Activated CD4-positive, alpha-beta T cell treated with anti-CD3 and anti-CD28 coated beads, Interleukin-2, amount 10 ng/mL, durations not matched to agents 7 days and 5 days (primary cell): ENCODE measurements at regions not wholly inside any gene's neighbourhood (a gene's known extent, or its start where the extent isn't known, plus 50 kb on each side); places are given as distances from the start of the nearest gene placed in this dataset.

Source experiments
- CTCF ChIA-PET: fragments of 350-600 bp; sonication (Branson Sonifier 250); formaldehyde crosslinking; loops from one replicate; lab custom pipeline; 2021; ENCODE audit warnings: antibody characterized with exemption; lab: Charles Lee
- POLR2A ChIA-PET: fragments of 350-600 bp; sonication (Branson Sonifier 250); formaldehyde crosslinking; loops from one replicate; lab custom pipeline; 2021; ENCODE audit warnings: antibody characterized with exemption; lab: Charles Lee
- DNase-seq: peaks from one replicate; pipeline ENCODE4 v3.0.0-alpha.2; 2020
- H3K27ac Mint-ChIP-seq: one replicate; pipeline ENCODE4 v1.8.0; 2021; ENCODE audit warnings: mild to moderate bottlenecking, moderate library complexity, mixed read lengths
- H3K27me3 Mint-ChIP-seq: one replicate; pipeline ENCODE4 v1.8.0; 2021; ENCODE audit warnings: mixed read lengths
- H3K36me3 Mint-ChIP-seq: one replicate; pipeline ENCODE4 v1.8.0; 2021; ENCODE audit warnings: low read depth, mixed read lengths
- H3K4me1 Mint-ChIP-seq: one replicate; pipeline ENCODE4 v1.8.0; 2021; ENCODE audit warnings: mixed read lengths
- H3K4me3 Mint-ChIP-seq: one replicate; pipeline ENCODE4 v1.8.0; 2021; ENCODE audit warnings: mild to moderate bottlenecking, moderate library complexity, mixed read lengths
- H3K9me3 Mint-ChIP-seq: one replicate; pipeline ENCODE4 v1.8.0; 2021; ENCODE audit warnings: mixed read lengths

- POLR2A ChIA-PET = no interaction called here
- Mint-ChIP-seq H3K4me3 (no peak overlapping the region), H3K27me3 (no peaks in the 10 kb centered on the region), H3K9me3 (peaks cover 3% of the 10 kb centered on the region), H3K4me1 (no peaks in the 10 kb centered on the region), H3K27ac (no peak overlapping the region), H3K36me3 (no peaks in the 10 kb centered on the region)
- DNase-seq = no peak
- CTCF ChIA-PET = no interaction called here
These were observed 122.4 kb upstream of the ZRANB2 start for GRCh38 chr1:71203241-71203640.

GRCh38 chr1:71200503-71200902 lies 119.7 kb upstream of the ZRANB2 start:
- H3K4me3 Mint-ChIP-seq = no peak overlapping the region
- DNase-seq = no peak
- no peaks in the 10 kb centered on the region for H3K27me3 Mint-ChIP-seq
- ChIA-PET CTCF (no interaction called here), POLR2A (no interaction called here)
- no peaks in the 10 kb centered on the region for H3K4me1 Mint-ChIP-seq
- no peaks in the 10 kb centered on the region for H3K36me3 Mint-ChIP-seq
- H3K27ac Mint-ChIP-seq = no peak overlapping the region
- peaks cover 2% of the 10 kb centered on the region for H3K9me3 Mint-ChIP-seq

DNA sequence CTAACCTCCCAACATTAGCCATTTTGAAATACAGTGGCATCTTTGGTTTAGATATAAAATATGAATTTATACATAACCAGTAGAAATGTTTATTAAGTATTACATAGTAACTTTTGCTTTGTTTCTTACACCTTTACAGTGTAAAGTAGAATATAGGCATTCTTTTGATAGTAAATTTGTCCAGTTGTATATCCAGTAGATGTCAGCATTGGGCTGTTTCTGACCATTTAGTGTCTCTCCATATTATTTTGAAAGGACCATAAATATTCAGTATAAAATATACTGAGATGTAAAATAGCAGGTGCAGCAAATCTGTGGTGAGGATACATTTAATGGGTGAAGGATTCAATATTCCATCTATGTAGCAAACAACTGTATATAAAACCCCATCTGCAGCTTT lies 115.8 kb upstream of the ZRANB2 start:
- H3K27ac Mint-ChIP-seq = no peak overlapping the region
- CTCF ChIA-PET = no interaction called here
- DNase-seq = no peak

GRCh38 chr1:71193153-71193552 lies 112.3 kb upstream of the ZRANB2 start:
- POLR2A ChIA-PET = no interaction called here
- no peak overlapping the region for H3K4me3 Mint-ChIP-seq
- H3K4me1 Mint-ChIP-seq = no peaks in the 10 kb centered on the region
- no peaks in the 10 kb centered on the region for H3K9me3 Mint-ChIP-seq
- H3K36me3 Mint-ChIP-seq = no peaks in the 10 kb centered on the region
- no peak overlapping the region for H3K27ac Mint-ChIP-seq
- no peaks in the 10 kb centered on the region for H3K27me3 Mint-ChIP-seq
- CTCF ChIA-PET = no interaction called here
- no peak for DNase-seq

More for the DNA sequence above, 115.8 kb upstream of the ZRANB2 start:
- H3K4me3 Mint-ChIP-seq = no peak overlapping the region
- no peaks in the 10 kb centered on the region for H3K27me3 Mint-ChIP-seq
- POLR2A ChIA-PET = no interaction called here
- no peaks in the 10 kb centered on the region for H3K9me3 Mint-ChIP-seq
- no peaks in the 10 kb centered on the region for H3K4me1 Mint-ChIP-seq
- H3K36me3 Mint-ChIP-seq = no peaks in the 10 kb centered on the region

DNA sequence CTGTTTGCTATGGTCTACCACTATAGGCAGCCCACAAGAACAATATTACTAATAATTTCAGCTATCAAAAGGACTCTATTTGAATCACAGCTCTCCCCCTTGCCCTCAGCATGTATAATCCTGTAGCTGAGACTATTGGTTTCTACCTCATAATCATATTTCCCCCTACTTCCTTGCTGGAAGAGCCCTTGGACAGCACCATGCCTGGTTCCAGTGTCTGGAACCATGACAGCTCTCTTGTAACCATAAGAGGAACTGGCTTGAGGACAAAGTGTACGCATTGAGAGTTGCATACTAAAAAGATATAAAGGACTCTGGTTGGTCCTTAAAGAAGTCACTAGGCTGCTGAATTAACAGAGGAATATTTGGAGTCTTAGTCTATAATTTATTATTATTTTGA lies 110.7 kb upstream of the ZRANB2 start:
- Mint-ChIP-seq H3K4me1 (no peaks in the 10 kb centered on the region), H3K36me3 (no peaks in the 10 kb centered on the region), H3K4me3 (no peak overlapping the region), H3K9me3 (no peaks in the 10 kb centered on the region), H3K27me3 (no peaks in the 10 kb centered on the region), H3K27ac (no peak overlapping the region)
- no peak for DNase-seq
- POLR2A ChIA-PET = no interaction called here
- CTCF ChIA-PET = no interaction called here

DNA sequence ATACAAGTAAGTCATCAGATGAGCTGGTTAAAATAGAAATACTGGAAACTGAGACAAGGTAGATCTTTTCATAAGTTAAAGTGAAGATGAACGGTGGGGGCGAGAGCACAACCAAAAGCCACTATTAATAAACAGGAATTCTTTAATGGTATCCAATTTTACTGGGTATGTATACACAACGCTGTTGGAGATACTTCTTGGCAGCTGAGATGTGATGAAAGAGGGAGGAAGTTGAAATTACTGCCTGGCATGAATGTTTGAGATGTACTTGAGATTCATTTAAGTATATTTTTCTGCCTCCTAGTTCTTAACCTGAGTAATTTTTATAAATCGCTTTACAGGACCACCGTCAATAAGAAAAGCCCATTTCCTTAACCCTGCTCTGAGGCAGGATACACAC lies 110.0 kb upstream of the ZRANB2 start:
- POLR2A ChIA-PET = no interaction called here
- no peaks in the 10 kb centered on the region for H3K36me3 Mint-ChIP-seq
- H3K9me3 Mint-ChIP-seq = no peaks in the 10 kb centered on the region
- no peak for DNase-seq
- H3K4me3 Mint-ChIP-seq = no peak overlapping the region
- H3K4me1 Mint-ChIP-seq = no peaks in the 10 kb centered on the region
- H3K27me3 Mint-ChIP-seq = no peaks in the 10 kb centered on the region
- CTCF ChIA-PET = interaction anchor here (1.1 kb wide), 1 partner anchor 58 kb away, joined by 3 read pairs; no protein-coding TSS in a partner anchor
- H3K27ac Mint-ChIP-seq = no peak overlapping the region

DNA sequence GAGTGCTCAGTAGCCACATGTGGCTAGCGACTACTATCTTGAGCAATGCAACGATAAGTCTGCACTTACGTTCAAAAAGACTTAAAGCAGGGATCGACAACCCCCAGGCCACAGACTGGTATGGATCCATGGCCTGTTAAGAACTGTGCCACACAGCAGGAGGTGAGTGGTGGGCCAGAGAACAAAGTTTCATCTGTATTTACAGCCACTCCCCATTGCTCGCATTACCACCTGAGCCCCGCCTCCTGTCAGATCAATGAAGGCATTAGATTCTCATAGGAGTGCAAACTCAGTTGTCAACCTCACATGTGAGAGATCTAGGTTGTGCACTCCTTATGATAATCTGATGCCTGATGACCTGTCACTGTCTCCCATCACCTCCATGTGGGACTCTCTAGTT lies 103.6 kb upstream of the ZRANB2 start:
- H3K36me3 Mint-ChIP-seq = no peaks in the 10 kb centered on the region
- H3K4me1 Mint-ChIP-seq = no peaks in the 10 kb centered on the region

DNA sequence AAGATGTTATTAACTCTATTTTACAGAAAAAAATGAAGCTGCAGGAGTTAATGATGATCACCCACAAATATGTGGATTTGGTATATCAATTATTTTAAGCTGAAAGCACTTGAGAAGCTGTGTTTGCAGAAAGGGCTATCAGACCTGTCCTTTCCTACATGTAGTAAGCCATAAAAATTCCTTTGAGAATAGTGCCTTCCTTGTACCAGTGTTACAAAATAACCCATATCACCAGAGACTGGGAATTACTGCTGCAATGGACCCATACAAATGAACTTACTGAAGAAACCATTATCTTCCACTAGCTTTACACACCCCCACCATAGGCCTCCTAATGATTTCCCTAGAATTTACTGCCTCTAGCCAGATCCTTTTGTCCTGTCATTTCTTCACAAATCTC lies 99.2 kb upstream of the ZRANB2 start:
- Mint-ChIP-seq H3K36me3 (no peaks in the 10 kb centered on the region), H3K27ac (no peak overlapping the region), H3K9me3 (peaks cover 5% of the 10 kb centered on the region), H3K4me1 (no peaks in the 10 kb centered on the region), H3K4me3 (no peak overlapping the region), H3K27me3 (no peaks in the 10 kb centered on the region)
- ChIA-PET POLR2A (no interaction called here), CTCF (no interaction called here)
- no peak for DNase-seq

More for the DNA sequence above, 103.6 kb upstream of the ZRANB2 start:
- H3K27ac Mint-ChIP-seq = no peak overlapping the region
- no peaks in the 10 kb centered on the region for H3K27me3 Mint-ChIP-seq
- no peak overlapping the region for H3K4me3 Mint-ChIP-seq
- CTCF ChIA-PET = no interaction called here
- peaks cover 2% of the 10 kb centered on the region for H3K9me3 Mint-ChIP-seq
- no peak for DNase-seq
- POLR2A ChIA-PET = no interaction called here

DNA sequence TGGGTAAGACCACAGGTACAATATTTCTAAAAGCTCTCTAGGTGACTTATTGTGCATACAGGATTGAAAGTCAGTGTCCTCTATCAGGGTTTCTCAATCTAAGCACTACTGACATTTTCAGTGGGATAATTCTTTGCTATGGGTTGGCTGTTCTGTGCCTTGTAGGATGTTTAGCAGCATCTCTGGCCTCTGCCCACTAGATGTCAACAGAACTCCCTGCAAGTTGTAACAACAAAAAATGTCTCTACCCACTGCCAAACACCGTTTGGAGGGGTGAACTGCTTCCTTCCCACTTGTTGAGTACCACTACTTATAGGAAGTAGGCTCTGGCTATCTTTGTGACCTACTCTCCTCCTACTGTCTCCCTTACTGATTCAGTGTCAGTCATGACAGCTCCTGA lies 90.1 kb upstream of the ZRANB2 start:
- no peak for DNase-seq
- CTCF ChIA-PET = no interaction called here
- H3K27ac Mint-ChIP-seq = no peak overlapping the region
- POLR2A ChIA-PET = no interaction called here
- no peaks in the 10 kb centered on the region for H3K4me1 Mint-ChIP-seq
- no peak overlapping the region for H3K4me3 Mint-ChIP-seq
- no peaks in the 10 kb centered on the region for H3K36me3 Mint-ChIP-seq
- no peaks in the 10 kb centered on the region for H3K27me3 Mint-ChIP-seq
- peaks cover 5% of the 10 kb centered on the region for H3K9me3 Mint-ChIP-seq

GRCh38 chr1:71167505-71167904 lies 86.7 kb upstream of the ZRANB2 start:
- Mint-ChIP-seq H3K4me1 (no peaks in the 10 kb centered on the region), H3K27ac (no peak overlapping the region), H3K9me3 (no peaks in the 10 kb centered on the region), H3K4me3 (no peak overlapping the region), H3K27me3 (no peaks in the 10 kb centered on the region), H3K36me3 (no peaks in the 10 kb centered on the region)
- ChIA-PET POLR2A (no interaction called here), CTCF (interaction anchor here (1.0 kb wide), 1 partner anchor 19 kb away, joined by 4 read pairs; no protein-coding TSS in a partner anchor)
- no peak for DNase-seq

DNA sequence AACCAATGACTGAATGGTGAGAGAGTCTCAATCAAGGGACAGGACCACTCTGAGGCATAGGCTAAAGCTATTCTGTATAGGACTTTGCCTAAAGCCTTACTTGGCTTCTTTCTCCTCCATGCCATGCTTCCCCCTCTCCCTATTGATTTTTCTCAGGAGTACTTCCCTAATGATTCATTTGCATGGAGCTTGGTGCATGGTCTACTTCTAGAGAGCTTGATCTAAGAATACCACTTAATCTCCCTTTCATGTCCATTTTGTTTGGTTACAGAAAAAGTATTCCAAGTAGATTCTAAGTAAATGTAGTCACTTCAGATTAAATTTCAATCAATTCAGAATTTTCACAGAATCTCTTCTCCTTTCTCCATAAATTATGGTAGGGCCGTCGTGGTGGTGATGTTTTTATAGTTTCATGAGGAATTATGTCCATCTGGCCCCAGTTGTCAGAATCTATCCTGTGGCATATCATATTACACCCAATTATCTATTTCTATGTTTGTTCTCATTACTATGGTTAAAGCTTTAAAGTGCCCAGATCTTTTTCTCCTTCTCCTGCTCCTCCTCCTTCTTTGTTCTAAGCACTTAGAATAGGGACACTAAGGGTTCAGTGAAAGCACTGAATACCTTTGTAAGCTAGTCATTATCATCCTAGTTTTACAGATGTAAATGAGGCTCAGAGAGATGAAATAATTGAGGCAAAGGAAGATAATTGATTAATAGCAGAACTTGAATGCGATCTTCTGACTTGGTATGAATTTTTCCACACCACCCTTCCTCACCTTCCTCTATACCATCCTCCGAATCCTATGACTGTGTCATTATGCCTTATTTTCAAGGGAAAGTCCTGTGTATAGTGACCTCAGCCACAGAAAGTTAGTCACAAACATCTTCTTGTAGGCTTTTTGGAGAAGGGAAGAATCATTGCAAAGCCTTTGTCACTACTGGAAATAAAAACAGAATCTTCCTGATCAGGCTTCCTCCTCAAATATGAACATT lies 85.6 kb upstream of the ZRANB2 start:
- no peaks in the 10 kb centered on the region for H3K27me3 Mint-ChIP-seq
- no peaks in the 10 kb centered on the region for H3K36me3 Mint-ChIP-seq
- CTCF ChIA-PET = no interaction called here

DNA sequence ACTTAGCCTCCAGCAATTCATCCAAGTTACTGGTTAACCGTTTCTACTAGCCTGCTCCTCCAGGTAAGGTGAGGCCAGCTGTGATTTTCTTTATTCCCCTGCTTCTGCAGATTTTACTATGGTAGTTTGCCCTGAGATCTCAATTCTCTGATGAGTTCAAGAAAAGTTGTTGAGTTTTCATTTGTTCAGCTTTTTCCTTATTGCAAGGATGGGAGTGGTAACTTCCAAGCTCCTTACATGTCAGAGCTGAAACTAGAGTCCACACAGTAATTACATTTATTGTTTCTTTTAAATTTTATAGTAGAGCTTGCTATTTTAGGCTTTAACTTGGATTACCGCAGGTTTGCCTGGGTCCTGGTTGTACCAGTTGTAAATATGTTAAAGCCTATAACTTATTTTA lies 76.9 kb upstream of the ZRANB2 start:
- CTCF ChIA-PET = no interaction called here

More for the DNA sequence above, 85.6 kb upstream of the ZRANB2 start:
- POLR2A ChIA-PET = no interaction called here
- no peaks in the 10 kb centered on the region for H3K9me3 Mint-ChIP-seq
- H3K4me1 Mint-ChIP-seq = no peaks in the 10 kb centered on the region
- H3K27ac Mint-ChIP-seq = no peak overlapping the region
- DNase-seq = no peak
- H3K4me3 Mint-ChIP-seq = no peak overlapping the region

GRCh38 chr1:71157151-71157550 lies 76.3 kb upstream of the ZRANB2 start:
- DNase-seq = no peak
- Mint-ChIP-seq H3K27me3 (no peaks in the 10 kb centered on the region), H3K4me3 (no peak overlapping the region), H3K9me3 (no peaks in the 10 kb centered on the region), H3K4me1 (no peaks in the 10 kb centered on the region), H3K36me3 (no peaks in the 10 kb centered on the region), H3K27ac (no peak overlapping the region)
- ChIA-PET CTCF (no interaction called here), POLR2A (no interaction called here)

More for the DNA sequence above, 76.9 kb upstream of the ZRANB2 start:
- no peaks in the 10 kb centered on the region for H3K4me1 Mint-ChIP-seq
- no peaks in the 10 kb centered on the region for H3K27me3 Mint-ChIP-seq
- DNase-seq = no peak
- no peaks in the 10 kb centered on the region for H3K9me3 Mint-ChIP-seq
- POLR2A ChIA-PET = no interaction called here
- no peak overlapping the region for H3K4me3 Mint-ChIP-seq
- no peak overlapping the region for H3K27ac Mint-ChIP-seq
- no peaks in the 10 kb centered on the region for H3K36me3 Mint-ChIP-seq
